GM18861 (cell line): ENCODE measurements at regions not wholly inside any gene's neighbourhood (a gene's known extent, or its start where the extent isn't known, plus 50 kb on each side); places are given as distances from the start of the nearest gene placed in this dataset.

ENCODE experiments used
- ATAC-seq: cut with Tn5 transposase; IDR thresholded peaks from one replicate; pipeline ENCODE4 v1.9.1; 2021; ENCODE audit not compliant: unreplicated experiment

- no peak for ATAC-seq
Measured at GRCh38 chr1:57678138-57678537, 254.3 kb upstream of the DAB1 start.

- ATAC-seq: no peak
Measured at GRCh38 chr1:57675776-57676175, 251.9 kb upstream of the DAB1 start.

DNA sequence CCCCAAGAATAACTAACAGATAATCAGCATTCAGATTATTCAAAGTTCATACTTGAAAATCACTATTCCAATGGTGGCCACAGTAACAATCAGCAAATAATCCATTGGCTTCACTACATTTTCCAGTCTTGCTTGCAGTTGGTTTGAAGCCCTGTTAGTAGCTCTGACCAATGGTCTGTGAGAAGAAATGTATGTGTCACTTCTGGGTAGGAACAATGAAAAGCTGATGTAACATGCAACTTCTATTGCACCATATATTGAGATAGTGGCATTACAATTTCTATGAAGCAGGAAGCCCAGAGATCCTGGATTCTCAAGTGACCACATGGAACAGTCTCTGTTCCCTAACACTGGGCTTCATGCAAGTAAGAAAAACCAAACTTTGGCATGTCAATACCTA, 250.9 kb upstream of the DAB1 start:
- ATAC-seq: no peak

DNA sequence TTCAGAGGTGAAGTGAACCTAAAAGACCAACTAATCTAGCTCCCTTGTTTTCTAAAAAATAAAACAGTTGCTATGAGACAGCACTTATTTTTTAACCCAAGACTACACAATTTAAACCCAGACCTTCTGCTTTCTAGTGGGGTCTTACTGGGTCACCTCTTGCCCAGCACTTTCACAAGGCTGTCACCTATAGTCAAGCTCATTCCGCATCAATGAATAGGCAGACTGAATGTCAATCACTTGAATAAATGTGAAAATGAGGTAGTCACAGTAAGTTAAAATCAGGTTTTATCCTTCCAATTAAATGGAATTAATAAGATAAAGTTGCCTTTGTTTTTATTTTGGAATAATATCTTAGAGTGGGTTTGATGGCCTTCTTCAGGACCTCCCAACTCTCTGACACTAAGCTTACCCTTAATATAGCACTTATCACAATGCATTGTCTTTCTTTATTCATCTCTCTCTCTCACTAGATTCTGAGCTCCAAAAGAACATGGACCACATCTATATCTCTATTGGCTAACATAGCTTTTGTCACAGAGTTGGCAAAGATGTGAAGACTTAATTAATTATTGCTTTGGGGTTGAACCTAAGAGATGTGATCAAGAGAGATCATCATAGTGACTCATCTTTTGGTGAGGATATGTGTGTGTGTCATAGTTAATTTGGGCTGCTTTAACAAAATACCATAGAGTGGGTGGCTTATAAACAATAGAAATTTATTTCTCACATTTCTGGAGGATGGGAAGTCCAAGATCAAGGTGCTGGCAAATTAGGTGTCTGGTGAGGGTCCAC, 248.7 kb upstream of the DAB1 start:
- ATAC-seq: no peak

DNA sequence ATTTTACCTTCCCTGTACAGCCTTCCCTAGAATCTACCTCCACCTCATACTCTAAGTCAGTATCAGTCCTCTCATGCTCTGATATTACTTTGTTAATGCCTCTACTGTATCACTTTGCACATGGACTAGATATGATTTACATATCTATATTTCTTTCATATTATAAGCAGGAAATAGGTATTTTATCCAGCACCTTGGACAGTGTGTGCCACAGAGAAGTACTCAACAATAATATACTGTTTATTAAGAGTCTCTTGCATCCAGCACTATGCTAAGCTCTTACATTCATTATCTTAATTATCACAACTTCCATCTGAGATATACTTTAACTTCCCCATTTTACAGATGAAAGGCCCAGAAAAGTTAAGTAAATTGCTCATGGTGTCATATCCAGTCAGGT, 247.9 kb upstream of the DAB1 start:
- no peak for ATAC-seq

DNA sequence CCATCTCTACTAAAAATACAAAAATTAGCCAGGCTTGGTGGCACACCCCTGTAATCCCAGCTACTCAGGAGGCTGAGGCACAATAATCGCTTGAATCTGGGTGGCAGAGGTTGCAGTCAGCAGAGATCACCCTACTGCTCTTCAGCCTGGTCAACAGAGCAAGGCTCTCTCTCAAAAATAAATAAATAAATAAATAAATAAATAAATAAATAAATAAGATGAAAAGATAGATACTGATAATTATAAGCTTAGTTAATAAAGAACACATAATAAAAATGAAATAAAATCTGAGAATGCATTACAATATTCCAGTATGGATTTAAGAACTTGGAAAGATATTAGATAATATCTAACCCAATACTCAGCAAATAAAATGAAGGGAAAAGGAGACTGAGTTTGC, 235.9 kb upstream of the DAB1 start:
- ATAC-seq: no peak

DNA sequence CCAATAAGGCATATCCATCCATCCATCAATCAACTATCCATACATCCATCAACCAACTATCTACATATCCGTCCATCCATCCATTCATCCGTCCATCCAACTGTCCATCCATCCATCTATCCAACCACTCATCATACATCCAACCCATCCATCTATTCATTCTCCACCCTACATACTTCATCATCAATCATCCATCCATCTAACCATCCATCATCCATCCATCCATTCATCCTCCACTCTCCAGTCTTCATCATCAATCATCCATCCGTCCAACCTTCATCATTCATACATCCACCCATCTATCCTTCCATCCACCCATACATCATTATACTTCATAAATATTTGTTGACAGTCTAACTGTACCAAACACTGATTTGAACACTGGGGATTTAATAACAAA, 231.3 kb upstream of the DAB1 start:
- ATAC-seq: no peak

- ATAC-seq: no peak
Measured at GRCh38 chr1:57644667-57645066, 220.8 kb upstream of the DAB1 start.

GRCh38 chr1:57638239-57638638, 214.4 kb upstream of the DAB1 start:
- no peak for ATAC-seq

DNA sequence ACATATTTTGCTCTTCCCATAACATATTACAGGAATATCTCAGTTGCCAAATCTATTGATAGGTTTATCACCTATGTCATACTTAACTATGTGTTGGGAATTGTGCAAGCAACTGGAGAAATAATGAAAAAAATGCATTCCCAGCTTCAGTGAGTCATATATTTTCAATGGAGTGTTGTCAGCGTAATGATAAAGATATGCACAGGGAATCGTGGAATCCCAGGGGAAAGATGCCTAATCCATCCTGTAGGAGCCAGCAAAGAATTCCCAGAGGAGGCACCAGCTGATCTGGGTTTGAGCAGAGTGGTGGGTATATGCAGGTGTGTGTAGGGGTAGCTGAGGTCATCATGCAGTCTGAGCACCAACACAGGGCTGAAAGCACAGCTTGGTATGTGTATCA, 213.3 kb upstream of the DAB1 start:
- no peak for ATAC-seq

DNA sequence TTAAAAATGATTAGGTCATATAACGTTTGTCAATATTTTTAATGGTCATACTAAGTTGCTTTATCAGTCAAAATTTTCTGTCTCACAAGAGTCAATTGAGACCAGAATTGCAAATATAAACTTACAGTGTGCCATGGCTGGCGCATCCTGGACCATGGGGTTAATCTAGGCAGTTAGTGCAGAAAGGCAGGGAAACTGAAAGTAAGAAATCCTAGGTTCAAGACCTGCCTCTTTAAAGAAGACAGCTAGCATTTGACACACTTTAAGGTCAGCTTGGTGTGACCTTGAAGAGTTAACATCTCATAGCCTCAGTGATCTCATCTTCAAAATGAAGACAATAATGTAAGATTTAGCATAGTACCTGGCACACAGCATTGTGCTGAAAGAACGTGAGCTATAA, 210.0 kb upstream of the DAB1 start:
- ATAC-seq: no peak

- no peak for ATAC-seq
Measured at GRCh38 chr1:57633056-57633455, 209.2 kb upstream of the DAB1 start.

GRCh38 chr1:57632401-57632800, 208.5 kb upstream of the DAB1 start:
- ATAC-seq: no peak

- no peak for ATAC-seq
Measured at GRCh38 chr1:57627612-57628011, 203.8 kb upstream of the DAB1 start.

GRCh38 chr1:57623791-57624538, 200.1 kb upstream of the DAB1 start:
- no peak for ATAC-seq

DNA sequence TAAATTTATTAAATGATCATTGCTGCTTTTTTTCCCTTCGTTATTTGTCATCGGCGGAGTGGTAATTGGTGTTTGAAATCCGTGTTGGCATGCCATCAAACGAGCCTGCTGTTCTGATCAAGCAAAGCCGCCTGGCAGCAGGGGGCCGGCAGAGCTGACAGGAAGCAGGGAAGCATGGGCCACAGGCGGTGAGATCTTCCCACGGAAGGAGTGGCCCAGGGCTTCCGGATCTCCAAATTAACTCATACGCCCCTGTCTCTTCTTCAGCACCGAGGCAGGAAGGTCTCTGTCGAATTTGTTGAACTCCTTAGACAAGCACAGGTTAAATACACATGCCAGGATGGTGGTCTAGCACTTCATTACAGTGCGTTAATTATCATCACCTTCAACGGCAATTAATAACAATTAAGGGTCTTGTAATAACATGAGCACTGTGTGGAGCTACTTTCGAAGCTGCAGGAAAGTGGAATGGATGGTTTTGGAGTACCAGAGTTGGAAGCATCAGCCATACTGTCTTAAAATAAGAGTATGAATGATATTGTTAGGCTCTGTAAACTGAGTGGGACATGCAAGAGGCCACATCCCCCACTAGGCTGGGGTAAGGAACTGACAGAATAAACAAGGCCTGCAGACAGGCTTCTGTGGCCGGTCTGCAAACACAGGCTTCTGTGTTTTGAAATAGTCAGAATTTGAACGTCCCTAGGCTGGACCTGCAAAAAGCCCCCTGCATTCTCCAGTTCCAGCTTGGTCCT, 199.4 kb upstream of the DAB1 start:
- ATAC-seq: no peak

DNA sequence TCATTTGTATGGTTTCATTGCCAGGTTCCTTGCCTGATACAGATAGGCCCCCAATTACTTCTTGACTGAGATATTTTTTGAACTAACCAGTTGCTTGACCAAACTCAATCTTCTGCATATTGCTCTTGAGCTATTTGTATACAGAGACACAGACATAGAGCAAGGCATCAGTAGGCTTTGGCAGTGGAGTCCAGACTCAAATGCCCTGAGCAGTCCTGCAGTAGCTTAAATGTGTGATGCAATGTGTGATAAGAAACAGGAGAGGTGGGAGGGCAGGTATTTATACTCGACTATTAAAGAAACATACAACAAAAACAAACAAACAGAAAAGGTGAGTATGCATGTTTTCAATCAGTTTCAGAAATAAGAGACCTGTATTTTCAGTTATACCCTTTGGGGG, 197.9 kb upstream of the DAB1 start:
- no peak for ATAC-seq

DNA sequence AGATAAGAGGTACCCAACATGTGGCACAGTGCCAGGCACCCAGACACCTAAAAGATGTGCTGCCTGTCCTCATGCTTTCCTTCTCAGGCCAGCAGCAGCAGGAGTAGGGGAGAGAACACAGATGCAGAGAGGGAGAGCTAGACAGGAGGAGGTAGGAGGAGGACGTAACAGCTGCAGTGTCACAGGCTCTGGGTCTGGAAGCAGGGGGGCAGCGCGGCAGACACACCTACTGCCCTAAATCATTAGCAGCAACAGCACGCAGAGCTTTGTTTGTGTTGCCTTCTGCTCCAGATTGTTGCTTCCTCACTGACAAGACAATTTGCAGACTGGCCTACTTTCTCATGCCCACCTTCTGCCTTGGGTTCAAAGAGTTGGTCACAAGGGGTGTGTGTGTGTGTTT, 196.7 kb upstream of the DAB1 start:
- ATAC-seq: no peak

GRCh38 chr1:57616921-57617320, 193.1 kb upstream of the DAB1 start:
- ATAC-seq: no peak

- ATAC-seq: no peak
Measured at GRCh38 chr1:57615956-57616355, 192.1 kb upstream of the DAB1 start.

GRCh38 chr1:57612833-57613232, 189.0 kb upstream of the DAB1 start:
- ATAC-seq: no peak

DNA sequence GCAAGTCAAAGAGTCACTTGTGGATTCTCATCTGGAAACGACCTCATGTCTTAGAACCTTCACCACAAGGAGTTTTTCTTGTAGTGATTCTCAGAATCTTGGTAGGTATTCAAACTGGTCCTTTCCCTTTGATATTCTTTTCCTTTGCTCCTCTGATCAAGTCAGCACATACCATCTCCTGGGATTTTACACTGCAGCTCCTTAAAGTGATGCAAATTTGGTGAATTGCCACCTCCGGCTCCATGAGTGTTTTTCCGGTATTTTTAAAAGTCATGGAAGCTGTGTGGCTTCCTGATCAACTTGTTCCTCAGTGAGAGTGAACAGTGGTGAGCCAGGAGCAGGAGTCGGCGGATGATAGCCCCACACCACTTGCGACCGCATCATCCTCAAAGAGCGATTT, 182.1 kb upstream of the DAB1 start:
- ATAC-seq: no peak
